A673 (cell line): ENCODE measurements at regions not wholly inside any gene's neighbourhood (a gene's known extent, or its start where the extent isn't known, plus 50 kb on each side); places are given as distances from the start of the nearest gene placed in this dataset.

Experiments
- EZH2 ChIP-seq: fragments of 200-600 bp; sonication (generic); IDR thresholded peaks from 2 replicates; pipeline ENCODE4 v1.6.1; 2017; ENCODE audit warnings: borderline replicate concordance, low read depth, mild to moderate bottlenecking, mixed read lengths, antibody characterized with exemption, low read length; ENCODE audit not compliant: poor library complexity, severe bottlenecking
- TF ChIP-seq, protein P1 (sequence below): fragments of 300-800, 200-600 bp; sonication (generic); conservative IDR thresholded peaks from 2 replicates; pipeline ENCODE4 v1.5.1; 2017; ENCODE audit warnings: low read depth, mild to moderate bottlenecking, antibody characterized with exemption, low read length, moderate library complexity, mixed read lengths

DNA sequence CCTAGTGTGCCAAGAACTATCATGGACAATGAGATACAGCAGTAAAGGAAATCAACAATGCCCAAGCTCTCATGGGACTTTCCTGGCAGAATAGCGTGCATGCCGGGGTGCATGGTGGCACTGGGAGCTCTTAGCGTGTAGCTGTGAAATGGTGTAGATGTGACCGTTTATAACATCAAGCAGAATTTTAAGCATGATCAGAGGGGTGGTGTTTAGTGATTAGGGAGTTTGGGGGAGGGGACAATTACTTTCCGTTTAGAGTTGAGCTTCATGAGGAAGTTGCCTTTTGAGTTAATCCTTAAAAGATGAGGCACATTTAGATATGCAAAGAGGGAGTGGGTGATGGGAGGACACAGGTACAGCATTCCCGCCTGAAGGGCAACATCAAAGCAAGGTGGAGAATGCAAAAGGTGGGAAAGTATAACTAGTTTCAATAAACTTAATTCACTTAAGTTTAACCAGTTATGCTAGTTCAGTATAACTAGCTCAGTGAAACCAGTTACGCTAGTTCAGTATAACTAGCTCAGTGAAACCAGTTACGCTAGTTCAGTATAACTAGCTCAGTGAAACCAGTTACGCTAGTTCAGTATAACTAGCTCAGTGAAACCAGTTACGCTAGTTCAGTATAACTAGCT, 661.6 kb downstream of the QKI start:
- no peak for TF ChIP-seq EZH2
- TF ChIP-seq, protein P1, sequence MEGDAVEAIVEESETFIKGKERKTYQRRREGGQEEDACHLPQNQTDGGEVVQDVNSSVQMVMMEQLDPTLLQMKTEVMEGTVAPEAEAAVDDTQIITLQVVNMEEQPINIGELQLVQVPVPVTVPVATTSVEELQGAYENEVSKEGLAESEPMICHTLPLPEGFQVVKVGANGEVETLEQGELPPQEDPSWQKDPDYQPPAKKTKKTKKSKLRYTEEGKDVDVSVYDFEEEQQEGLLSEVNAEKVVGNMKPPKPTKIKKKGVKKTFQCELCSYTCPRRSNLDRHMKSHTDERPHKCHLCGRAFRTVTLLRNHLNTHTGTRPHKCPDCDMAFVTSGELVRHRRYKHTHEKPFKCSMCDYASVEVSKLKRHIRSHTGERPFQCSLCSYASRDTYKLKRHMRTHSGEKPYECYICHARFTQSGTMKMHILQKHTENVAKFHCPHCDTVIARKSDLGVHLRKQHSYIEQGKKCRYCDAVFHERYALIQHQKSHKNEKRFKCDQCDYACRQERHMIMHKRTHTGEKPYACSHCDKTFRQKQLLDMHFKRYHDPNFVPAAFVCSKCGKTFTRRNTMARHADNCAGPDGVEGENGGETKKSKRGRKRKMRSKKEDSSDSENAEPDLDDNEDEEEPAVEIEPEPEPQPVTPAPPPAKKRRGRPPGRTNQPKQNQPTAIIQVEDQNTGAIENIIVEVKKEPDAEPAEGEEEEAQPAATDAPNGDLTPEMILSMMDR, result no peak
